ENCODE measurements at regions not wholly inside any gene's neighbourhood (a gene's known extent, or its start where the extent isn't known, plus 50 kb on each side); places are given as distances from the start of the nearest gene placed in this dataset.

DNA sequence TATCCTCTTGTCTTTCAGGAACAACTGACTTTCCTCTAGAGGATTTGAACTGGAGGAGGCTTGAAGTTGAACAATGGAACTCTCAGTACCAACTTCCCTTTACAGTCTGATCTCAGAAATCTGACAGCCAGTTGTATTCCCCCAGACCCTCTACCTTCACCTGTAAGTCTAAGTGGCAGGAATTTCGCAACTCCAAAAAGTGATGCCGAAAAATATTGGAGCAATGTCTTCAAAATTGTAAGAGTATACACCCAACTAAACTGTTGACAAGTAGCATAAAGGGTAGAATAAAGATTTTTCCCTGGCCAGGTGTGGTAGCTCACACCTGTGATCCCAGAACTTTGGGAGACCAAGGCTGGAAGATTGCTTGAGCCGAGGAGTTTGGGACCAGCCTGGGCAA, 69.1 kb upstream of the CFAP20DC start:
- Histone ChIP-seq H3K4me1 (no peaks in the 10 kb centered on the region), H3K27me3 (no peaks in the 10 kb centered on the region), H3K9me3 (no peaks in the 10 kb centered on the region), H3K27ac (no peak overlapping the region), H3K4me3 (no peak overlapping the region), H3K36me3 (no peaks in the 10 kb centered on the region)
- WGBS, 2 donors: 98 to 100% methylated on average over 3 of the region's 3 CpGs
- no peak for DNase-seq (ENCODE audit: low spot score in 2 of 2)
- TF ChIP-seq EP300 (IDR thresholded peaks at IDR 0.05): no peak
- TF ChIP-seq CTCF (IDR thresholded peaks at IDR 0.05): no peak
- TF ChIP-seq POLR2A (IDR thresholded peaks at IDR 0.05): no peak

GRCh38 chr3:59117396-59117795, 67.6 kb upstream of the CFAP20DC start:
- H3K4me3 ChIP-seq: no peak overlapping the region
- DNase-seq (ENCODE audit: low spot score in 2 of 2): no peak
- H3K4me1 ChIP-seq: no peaks in the 10 kb centered on the region
- no peaks in the 10 kb centered on the region for H3K27me3 ChIP-seq
- H3K9me3 ChIP-seq: no peaks in the 10 kb centered on the region
- no peaks in the 10 kb centered on the region for H3K36me3 ChIP-seq
- 84 to 86% methylated on average over 3 of the region's 3 CpGs for WGBS, 2 donors
- TF ChIP-seq EP300 (IDR thresholded peaks at IDR 0.05) (no peak), CTCF (IDR thresholded peaks at IDR 0.05) (no peak), POLR2A (IDR thresholded peaks at IDR 0.05) (no peak)
- no peak overlapping the region for H3K27ac ChIP-seq

GRCh38 chr3:59116233-59116537, 66.4 kb upstream of the CFAP20DC start:
- H3K4me3 ChIP-seq: no peak overlapping the region
- WGBS, 2 donors: 79 to 86% methylated on average over 2 of the region's 2 CpGs
- TF ChIP-seq CTCF (IDR thresholded peaks at IDR 0.05) (no peak), POLR2A (IDR thresholded peaks at IDR 0.05) (no peak), EP300 (IDR thresholded peaks at IDR 0.05) (no peak)
- H3K27ac ChIP-seq: no peak overlapping the region
- H3K36me3 ChIP-seq: no peaks in the 10 kb centered on the region
- DNase-seq (ENCODE audit: low spot score in 2 of 2): no peak
- no peaks in the 10 kb centered on the region for H3K4me1 ChIP-seq
- H3K9me3 ChIP-seq: no peaks in the 10 kb centered on the region
- H3K27me3 ChIP-seq: no peaks in the 10 kb centered on the region

GRCh38 chr3:59115364-59116232, 65.8 kb upstream of the CFAP20DC start:
- no peak overlapping the region for H3K27ac ChIP-seq
- TF ChIP-seq EP300 (IDR thresholded peaks at IDR 0.05) (no peak), CTCF (IDR thresholded peaks at IDR 0.05) (no peak), POLR2A (IDR thresholded peaks at IDR 0.05) (no peak)
- no peaks in the 10 kb centered on the region for H3K4me1 ChIP-seq
- no peaks in the 10 kb centered on the region for H3K36me3 ChIP-seq
- DNase-seq (ENCODE audit: low spot score in 2 of 2): no peak
- no peaks in the 10 kb centered on the region for H3K9me3 ChIP-seq
- no peaks in the 10 kb centered on the region for H3K27me3 ChIP-seq
- WGBS, 2 donors: 71 to 73% methylated on average over 8 of the region's 8 CpGs
- no peak overlapping the region for H3K4me3 ChIP-seq

- Histone ChIP-seq H3K4me1 (no peaks in the 10 kb centered on the region), H3K9me3 (no peaks in the 10 kb centered on the region), H3K27ac (no peak overlapping the region), H3K36me3 (no peaks in the 10 kb centered on the region), H3K4me3 (no peak overlapping the region), H3K27me3 (no peaks in the 10 kb centered on the region)
- WGBS, 2 donors: 52 to 56% methylated on average over 5 of the region's 5 CpGs
- no peak for DNase-seq (ENCODE audit: low spot score in 2 of 2)
- TF ChIP-seq CTCF (IDR thresholded peaks at IDR 0.05): no peak
- TF ChIP-seq EP300 (IDR thresholded peaks at IDR 0.05): no peak
- TF ChIP-seq POLR2A (IDR thresholded peaks at IDR 0.05): no peak
Measured at GRCh38 chr3:59107856-59108815, 58.3 kb upstream of the CFAP20DC start.
